Keratinocyte (primary cell): ENCODE measurements at regions not wholly inside any gene's neighbourhood (a gene's known extent, or its start where the extent isn't known, plus 50 kb on each side); places are given as distances from the start of the nearest gene placed in this dataset.

Experiments used
- EZH2 ChIP-seq: IDR thresholded peaks from one replicate; pipeline ENCODE4 v1.6.1; 2012; ENCODE audit warnings: inconsistent platforms, mild to moderate bottlenecking, low read length, moderate library complexity
- TF ChIP-seq, protein P1 (sequence below), 3 experiments: IDR thresholded peaks in 1 of 3; conservative IDR thresholded peaks in 1 of 3; optimal IDR thresholded peaks in 1 of 3; 2 replicates in 2 of 3; 3 replicates in 1 of 3; pipeline versions ENCODE3 to v1.5.1; 2011; ENCODE audit warnings: low read length in 3 of 3, mild to moderate bottlenecking in 3 of 3, moderate library complexity in 2 of 3, control low read depth in 1 of 3, inconsistent platforms in 1 of 3; ENCODE audit not compliant: insufficient read depth in 2 of 3; ENCODE audit errors: extremely low read depth in 1 of 3

- no peak for TF ChIP-seq EZH2
- TF ChIP-seq, protein P1, sequence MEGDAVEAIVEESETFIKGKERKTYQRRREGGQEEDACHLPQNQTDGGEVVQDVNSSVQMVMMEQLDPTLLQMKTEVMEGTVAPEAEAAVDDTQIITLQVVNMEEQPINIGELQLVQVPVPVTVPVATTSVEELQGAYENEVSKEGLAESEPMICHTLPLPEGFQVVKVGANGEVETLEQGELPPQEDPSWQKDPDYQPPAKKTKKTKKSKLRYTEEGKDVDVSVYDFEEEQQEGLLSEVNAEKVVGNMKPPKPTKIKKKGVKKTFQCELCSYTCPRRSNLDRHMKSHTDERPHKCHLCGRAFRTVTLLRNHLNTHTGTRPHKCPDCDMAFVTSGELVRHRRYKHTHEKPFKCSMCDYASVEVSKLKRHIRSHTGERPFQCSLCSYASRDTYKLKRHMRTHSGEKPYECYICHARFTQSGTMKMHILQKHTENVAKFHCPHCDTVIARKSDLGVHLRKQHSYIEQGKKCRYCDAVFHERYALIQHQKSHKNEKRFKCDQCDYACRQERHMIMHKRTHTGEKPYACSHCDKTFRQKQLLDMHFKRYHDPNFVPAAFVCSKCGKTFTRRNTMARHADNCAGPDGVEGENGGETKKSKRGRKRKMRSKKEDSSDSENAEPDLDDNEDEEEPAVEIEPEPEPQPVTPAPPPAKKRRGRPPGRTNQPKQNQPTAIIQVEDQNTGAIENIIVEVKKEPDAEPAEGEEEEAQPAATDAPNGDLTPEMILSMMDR (optimal IDR thresholded peaks at IDR 0.05 in 1 of 3, IDR thresholded peaks at IDR 0.05 in 1 of 3, conservative IDR thresholded peaks at IDR 0.05 in 1 of 3; ENCODE audit: extremely low read depth in 1 of 3, insufficient read depth in 2 of 3, low read length in 3 of 3) = peak in 2 of 3 experiments; percentile 42 to 67
Observed at GRCh38 chr1:115463347-115463746, 125.3 kb upstream of the NGF start.
